Activated naive CD4-positive, alpha-beta T cell treated with anti-CD3 and anti-CD28 coated beads for 36 hours (primary cell): ENCODE measurements at regions not wholly inside any gene's neighbourhood (a gene's known extent, or its start where the extent isn't known, plus 50 kb on each side); places are given as distances from the start of the nearest gene placed in this dataset.

ENCODE experiments used
- CTCF ChIA-PET: fragments of 350-600 bp; sonication (Branson Sonifier 250); formaldehyde crosslinking; loops from one replicate; lab custom pipeline; 2021; ENCODE audit warnings: antibody characterized with exemption; lab: Charles Lee
- DNase-seq: peaks from one replicate; pipeline ENCODE4 v3.0.0-alpha.2; 2020
- H3K27ac Mint-ChIP-seq: one replicate; pipeline ENCODE4 v1.8.0; 2021; ENCODE audit warnings: mild to moderate bottlenecking, mixed read lengths
- H3K27me3 Mint-ChIP-seq: one replicate; pipeline ENCODE4 v1.8.0; 2021; ENCODE audit warnings: low read depth, mixed read lengths
- H3K36me3 Mint-ChIP-seq: one replicate; pipeline ENCODE4 v1.8.0; 2021; ENCODE audit warnings: low read depth, mixed read lengths
- H3K4me1 Mint-ChIP-seq: one replicate; pipeline ENCODE4 v1.8.0; 2021; ENCODE audit warnings: low read depth, mixed read lengths
- H3K4me3 Mint-ChIP-seq: one replicate; pipeline ENCODE4 v1.8.0; 2021; ENCODE audit warnings: mild to moderate bottlenecking, moderate library complexity, mixed read lengths
- H3K9me3 Mint-ChIP-seq: one replicate; pipeline ENCODE4 v1.8.0; 2021; ENCODE audit warnings: mixed read lengths
- intact Hi-C: fragments of 100-400 bp; cut with micrococcal nuclease; formaldehyde crosslinking; loops from one replicate; pipeline ENCODE4 v1.15.1; 2023

DNA sequence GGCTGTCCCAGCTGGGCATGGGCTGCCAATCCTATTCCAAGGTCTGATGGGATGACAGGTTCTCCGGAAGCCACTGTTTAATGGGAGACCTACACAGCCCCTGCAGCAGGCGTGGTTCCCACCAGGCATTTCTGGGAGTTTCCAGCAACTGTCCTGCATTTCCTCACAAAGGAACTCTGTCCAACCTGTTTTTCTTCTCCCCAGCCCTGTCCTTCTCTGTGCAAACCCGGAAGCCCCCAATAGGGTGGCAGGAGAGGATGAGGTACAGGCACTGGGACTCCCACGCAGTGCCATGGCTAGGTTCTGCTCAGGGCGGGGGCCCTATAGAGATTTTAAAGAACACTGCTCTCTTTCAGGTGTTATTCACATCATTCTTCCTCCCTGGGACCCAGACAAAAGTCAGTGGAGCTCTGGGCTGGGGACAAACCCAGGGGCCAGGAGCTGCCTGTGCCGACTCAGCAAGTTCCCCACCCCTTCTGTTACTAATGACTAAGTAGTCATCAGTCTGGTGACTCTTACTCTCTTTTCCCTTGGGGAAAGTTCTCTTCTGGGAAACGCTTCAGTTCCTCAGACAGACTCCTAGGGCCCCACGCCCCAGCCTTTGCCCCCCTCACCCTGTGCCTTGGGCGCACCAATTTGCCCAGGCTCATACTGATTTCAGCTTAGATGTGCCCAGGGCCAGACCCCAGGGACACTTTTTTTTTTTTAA, 97.7 kb downstream of the CD47 start:
- CTCF ChIA-PET, result interaction anchor here (1.2 kb wide), 1 partner anchor 96 kb away, joined by 3 read pairs; no protein-coding TSS in a partner anchor
- H3K27ac Mint-ChIP-seq, result no peak overlapping the region
- no peak overlapping the region for H3K4me3 Mint-ChIP-seq
- DNase-seq, result no peak
- no peaks in the 10 kb centered on the region for H3K36me3 Mint-ChIP-seq
- H3K27me3 Mint-ChIP-seq, result no peaks in the 10 kb centered on the region
- no peaks in the 10 kb centered on the region for H3K9me3 Mint-ChIP-seq
- peaks cover 11% of the 10 kb centered on the region for H3K4me1 Mint-ChIP-seq
- intact Hi-C loops, result no loop called here

DNA sequence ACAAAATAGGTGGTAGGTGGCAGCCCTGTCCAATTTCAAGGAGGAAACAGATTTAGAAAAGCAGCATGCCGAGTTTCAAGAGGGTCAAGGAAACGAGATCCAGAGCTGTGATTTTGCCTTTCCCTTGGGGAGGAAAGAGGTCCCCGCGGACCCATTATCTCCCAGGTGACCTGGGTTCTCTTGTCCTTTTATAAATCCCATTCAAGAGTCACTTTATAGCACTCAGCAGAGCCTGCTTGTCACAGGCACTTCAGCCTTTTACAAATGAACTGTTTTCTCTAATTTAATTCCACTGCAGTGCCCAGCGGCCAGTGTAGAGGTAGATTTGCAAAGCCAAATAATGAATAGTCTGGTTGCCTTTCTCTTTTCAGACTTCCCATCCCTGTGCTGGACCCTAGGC, 99.9 kb downstream of the CD47 start:
- intact Hi-C loops, result no loop called here
- Mint-ChIP-seq H3K36me3 (no peaks in the 10 kb centered on the region), H3K4me3 (no peak overlapping the region), H3K4me1 (peaks cover 15% of the 10 kb centered on the region), H3K27ac (no peak overlapping the region), H3K27me3 (no peaks in the 10 kb centered on the region), H3K9me3 (no peaks in the 10 kb centered on the region)
- CTCF ChIA-PET, result no interaction called here
- no peak for DNase-seq

- H3K4me1 Mint-ChIP-seq, result peaks cover 20% of the 10 kb centered on the region
- H3K4me3 Mint-ChIP-seq, result no peak overlapping the region
- no peaks in the 10 kb centered on the region for H3K27me3 Mint-ChIP-seq
- intact Hi-C loops, result no loop called here
- no peaks in the 10 kb centered on the region for H3K36me3 Mint-ChIP-seq
- no peaks in the 10 kb centered on the region for H3K9me3 Mint-ChIP-seq
- H3K27ac Mint-ChIP-seq, result no peak overlapping the region
- CTCF ChIA-PET, result no interaction called here
- no peak for DNase-seq
These were observed 100.4 kb downstream of the CD47 start for GRCh38 chr3:107990433-107990832.

DNA sequence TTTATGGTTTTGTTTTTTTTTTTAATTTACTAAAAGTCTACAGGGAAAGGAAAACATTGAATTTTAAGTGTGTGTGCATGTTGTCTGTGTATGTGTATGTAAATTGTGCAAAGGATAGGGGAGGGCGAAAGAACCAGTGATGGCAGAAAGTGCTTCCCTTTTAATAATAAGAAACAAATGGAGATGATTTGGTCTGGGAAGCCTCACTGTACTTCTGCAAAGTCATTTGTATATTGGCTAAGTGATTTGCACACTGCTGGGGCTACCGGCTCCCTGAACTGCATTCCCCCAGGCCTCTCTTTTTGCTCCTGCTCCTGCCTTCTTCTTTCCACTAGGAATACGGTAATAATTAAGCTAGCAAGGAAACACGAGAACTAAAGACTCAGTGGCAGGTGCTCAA, 101.2 kb downstream of the CD47 start:
- Mint-ChIP-seq H3K27ac (no peak overlapping the region), H3K4me3 (no peak overlapping the region), H3K9me3 (no peaks in the 10 kb centered on the region), H3K36me3 (no peaks in the 10 kb centered on the region), H3K4me1 (peaks cover 23% of the 10 kb centered on the region), H3K27me3 (no peaks in the 10 kb centered on the region)
- DNase-seq, result no peak
- CTCF ChIA-PET, result no interaction called here
- intact Hi-C loops, result no loop called here

GRCh38 chr3:107988460-107989175, 102.2 kb downstream of the CD47 start:
- Mint-ChIP-seq H3K27me3 (no peaks in the 10 kb centered on the region), H3K4me1 (peaks cover 18% of the 10 kb centered on the region), H3K27ac (no peak overlapping the region), H3K4me3 (no peak overlapping the region), H3K9me3 (no peaks in the 10 kb centered on the region), H3K36me3 (no peaks in the 10 kb centered on the region)
- intact Hi-C loops, result no loop called here
- CTCF ChIA-PET, result interaction anchor here (0.6 to 1.0 kb wide), 2 partner anchors 10 to 111 kb away, joined by 3 read pairs; no protein-coding TSS in a partner anchor
- DNase-seq, result no peak

DNA sequence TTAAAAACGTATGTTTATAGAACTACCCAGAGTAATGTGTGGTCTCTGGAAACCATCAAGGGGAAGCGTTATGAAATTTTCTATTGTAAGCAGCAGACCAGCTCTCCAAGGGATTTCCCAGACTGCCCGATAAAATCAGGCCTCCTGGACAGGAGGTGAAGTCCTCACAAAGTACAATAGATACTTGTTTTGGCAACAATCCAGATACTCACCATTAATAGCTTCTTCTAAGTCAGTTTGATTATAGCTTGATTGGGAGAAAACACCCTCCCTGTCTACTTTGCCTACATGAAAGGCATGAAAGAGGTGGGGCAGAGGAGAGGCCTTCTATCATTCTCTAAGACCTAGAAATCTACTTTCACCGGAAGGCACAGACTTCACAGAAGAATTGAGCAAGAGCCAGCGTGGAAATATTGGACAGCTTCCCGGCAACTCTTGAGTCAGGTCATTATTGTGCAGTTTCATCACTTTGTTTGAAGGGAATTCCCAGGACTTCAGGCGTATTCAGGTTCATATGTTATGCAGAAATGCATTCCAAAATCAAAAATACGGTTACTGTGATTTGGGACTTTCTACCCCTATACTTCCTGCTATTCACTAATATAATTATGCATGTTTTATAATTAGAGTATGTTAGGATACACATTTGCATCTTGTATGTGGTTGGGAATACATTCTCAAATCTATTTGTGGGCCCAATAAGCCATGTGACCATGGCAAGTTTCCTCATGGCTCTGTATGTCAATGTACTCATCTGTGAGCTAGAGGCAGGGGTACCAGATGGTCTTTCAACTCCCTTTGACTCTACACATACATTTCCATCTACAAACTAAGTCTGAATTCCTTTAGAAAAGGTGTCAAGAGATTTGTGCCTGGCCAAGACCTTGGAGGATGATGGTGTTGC, 103.5 kb downstream of the CD47 start:
- no peaks in the 10 kb centered on the region for H3K27me3 Mint-ChIP-seq
- no peaks in the 10 kb centered on the region for H3K9me3 Mint-ChIP-seq
- H3K4me1 Mint-ChIP-seq, result peaks cover 18% of the 10 kb centered on the region
- CTCF ChIA-PET, result no interaction called here
- no peak for DNase-seq
- intact Hi-C loops, result no loop called here
- H3K36me3 Mint-ChIP-seq, result no peaks in the 10 kb centered on the region
- H3K4me3 Mint-ChIP-seq, result no peak overlapping the region
- H3K27ac Mint-ChIP-seq, result no peak overlapping the region

DNA sequence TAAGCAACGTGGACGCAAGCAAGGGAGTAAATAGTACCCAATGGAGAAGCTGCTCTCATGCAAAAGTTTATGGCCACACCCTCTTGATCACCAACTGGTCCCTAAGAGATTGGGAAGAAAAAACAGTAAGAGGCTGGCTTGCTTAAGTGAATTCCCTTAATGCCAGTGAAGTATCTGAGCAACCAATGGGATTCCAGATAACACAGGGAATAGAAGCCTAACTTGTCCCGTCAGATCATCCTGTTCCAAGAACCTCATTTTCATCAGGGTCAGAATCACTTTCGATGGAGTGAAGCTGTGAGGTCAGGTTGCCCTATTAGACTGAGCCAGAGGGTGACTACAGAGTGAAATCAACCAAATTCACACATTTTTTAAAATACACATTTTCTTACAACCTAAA, 104.3 kb downstream of the CD47 start:
- Mint-ChIP-seq H3K4me1 (peaks cover 18% of the 10 kb centered on the region), H3K27me3 (no peaks in the 10 kb centered on the region), H3K27ac (no peak overlapping the region), H3K9me3 (no peaks in the 10 kb centered on the region), H3K36me3 (no peaks in the 10 kb centered on the region), H3K4me3 (no peak overlapping the region)
- CTCF ChIA-PET, result interaction anchor here (0.6 kb wide), 1 partner anchor 367 kb away, joined by 3 read pairs; no protein-coding TSS in a partner anchor
- no peak for DNase-seq
- intact Hi-C loops, result no loop called here

DNA sequence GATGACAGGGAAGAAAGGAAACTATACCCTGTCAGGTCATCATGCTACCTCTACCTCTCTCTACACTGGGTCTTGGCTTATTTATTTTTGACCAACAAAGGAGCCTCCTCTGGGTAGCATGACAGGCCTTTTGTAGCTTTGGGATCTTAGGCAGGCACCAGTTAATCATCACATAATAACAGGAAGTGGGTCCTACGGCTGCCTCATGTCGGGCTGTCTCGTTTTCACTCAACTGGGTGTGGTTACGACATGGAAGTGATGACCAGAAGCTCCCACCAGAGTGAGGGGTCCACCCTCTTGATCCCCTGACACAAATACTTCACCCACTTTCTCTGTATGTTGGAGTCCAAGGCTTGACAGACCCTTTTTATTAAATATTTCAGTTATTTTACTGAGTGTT, 105.3 kb downstream of the CD47 start:
- Mint-ChIP-seq H3K27ac (no peak overlapping the region), H3K36me3 (no peaks in the 10 kb centered on the region), H3K4me3 (no peak overlapping the region), H3K27me3 (no peaks in the 10 kb centered on the region), H3K9me3 (no peaks in the 10 kb centered on the region), H3K4me1 (peaks cover 22% of the 10 kb centered on the region)
- DNase-seq, result peak; percentile 46
- intact Hi-C loops, result no loop called here
- CTCF ChIA-PET, result interaction anchor here (1.0 kb wide), 1 partner anchor 58 kb away, joined by 3 read pairs; no protein-coding TSS in a partner anchor

DNA sequence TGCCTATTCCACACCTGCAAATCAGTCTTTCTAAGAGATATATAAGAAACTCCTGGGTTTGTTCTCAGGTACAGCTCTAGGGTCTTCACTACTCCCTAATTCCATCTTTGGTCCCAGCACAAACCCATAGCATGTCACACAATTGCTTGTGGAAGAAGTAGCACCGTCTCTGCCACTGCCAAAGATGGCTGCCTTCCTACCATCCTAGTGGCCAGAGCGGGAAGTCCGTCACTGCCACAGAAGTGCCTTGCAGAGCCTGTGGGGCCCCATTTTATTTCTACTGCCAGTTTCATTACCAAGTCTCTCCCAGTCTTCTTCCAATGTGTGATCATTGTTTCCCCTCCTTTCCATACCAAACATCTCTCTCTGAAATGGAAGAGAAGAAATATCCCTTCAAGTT, 107.6 kb downstream of the CD47 start:
- CTCF ChIA-PET, result interaction anchor here (1.2 kb wide), 1 partner anchor 8 kb away, joined by 5 read pairs; no protein-coding TSS in a partner anchor
- DNase-seq, result no peak
- Mint-ChIP-seq H3K4me3 (no peak overlapping the region), H3K36me3 (no peaks in the 10 kb centered on the region), H3K9me3 (no peaks in the 10 kb centered on the region), H3K27me3 (no peaks in the 10 kb centered on the region), H3K4me1 (peaks cover 40% of the 10 kb centered on the region), H3K27ac (no peak overlapping the region)
- intact Hi-C loops, result no loop called here

- DNase-seq, result no peak
- no peaks in the 10 kb centered on the region for H3K9me3 Mint-ChIP-seq
- H3K27ac Mint-ChIP-seq, result no peak overlapping the region
- no peaks in the 10 kb centered on the region for H3K27me3 Mint-ChIP-seq
- CTCF ChIA-PET, result interaction anchor here (1.2 kb wide), 1 partner anchor 10 kb away, joined by 5 read pairs; no protein-coding TSS in a partner anchor
- H3K36me3 Mint-ChIP-seq, result no peaks in the 10 kb centered on the region
- intact Hi-C loops, result no loop called here
- peaks cover 50% of the 10 kb centered on the region for H3K4me1 Mint-ChIP-seq
- no peak overlapping the region for H3K4me3 Mint-ChIP-seq
These were observed 108.7 kb downstream of the CD47 start for GRCh38 chr3:107982165-107982564.

DNA sequence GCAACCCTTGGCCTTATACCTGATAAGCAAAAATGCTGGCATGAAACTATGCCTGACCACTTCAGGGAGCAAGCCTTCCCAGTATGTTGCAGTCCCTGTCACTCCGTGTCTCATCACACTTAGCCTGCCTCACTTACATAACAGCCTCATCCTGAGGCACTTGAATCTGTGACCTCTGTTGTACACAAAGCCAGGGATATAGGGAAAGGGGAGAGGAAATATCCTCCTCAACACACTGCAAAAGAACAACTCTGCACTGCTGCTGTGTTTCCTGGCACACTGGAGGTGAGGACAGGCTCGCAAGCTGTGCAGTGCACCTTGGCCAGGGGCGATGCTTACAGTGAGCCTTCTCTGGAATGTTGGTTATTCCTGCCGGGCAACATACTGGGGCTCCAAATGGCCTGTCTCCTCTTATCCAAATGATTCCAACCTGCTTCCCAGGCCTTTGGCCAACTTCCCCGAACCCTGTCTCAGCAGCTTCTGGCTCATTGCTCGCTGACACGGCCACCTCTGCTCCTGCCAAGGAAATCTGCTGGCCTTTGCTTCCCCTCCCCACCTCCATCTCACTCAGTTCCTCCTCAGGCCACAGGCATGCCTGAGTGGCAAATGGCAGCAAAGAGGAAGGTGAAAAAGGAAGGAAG, 109.2 kb downstream of the CD47 start:
- CTCF ChIA-PET, result no interaction called here
- intact Hi-C loops, result no loop called here
- Mint-ChIP-seq H3K27ac (no peak overlapping the region), H3K4me1 (peaks cover 52% of the 10 kb centered on the region), H3K27me3 (no peaks in the 10 kb centered on the region), H3K36me3 (no peaks in the 10 kb centered on the region), H3K9me3 (no peaks in the 10 kb centered on the region), H3K4me3 (no peak overlapping the region)
- no peak for DNase-seq

DNA sequence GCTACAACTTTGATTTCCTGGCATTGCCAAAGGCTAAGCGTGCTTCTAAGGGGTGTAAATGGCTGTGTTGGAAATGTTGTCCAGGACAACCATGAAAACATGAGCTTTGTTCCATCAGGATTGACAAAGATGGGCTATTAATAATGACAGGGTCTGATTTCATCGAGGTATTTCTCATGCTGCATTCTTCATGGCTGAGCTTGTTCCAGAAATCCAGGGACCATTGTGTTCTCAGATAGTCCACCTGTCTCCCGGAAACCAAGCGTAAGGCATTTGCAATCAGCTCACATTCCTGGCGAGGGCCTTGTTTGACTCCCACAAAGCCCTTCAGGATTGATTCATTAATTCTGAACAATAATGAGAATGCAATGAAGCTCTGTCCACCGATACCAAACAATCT, 111.3 kb downstream of the CD47 start:
- CTCF ChIA-PET, result interaction anchor here (0.7 to 1.0 kb wide), 3 partner anchors 9 to 113 kb away, joined by 3 read pairs; no protein-coding TSS in a partner anchor
- peaks cover 58% of the 10 kb centered on the region for H3K4me1 Mint-ChIP-seq
- H3K27me3 Mint-ChIP-seq, result no peaks in the 10 kb centered on the region
- H3K36me3 Mint-ChIP-seq, result no peaks in the 10 kb centered on the region
- no peak for DNase-seq
- intact Hi-C loops, result no loop called here
- H3K4me3 Mint-ChIP-seq, result no peak overlapping the region
- no peaks in the 10 kb centered on the region for H3K9me3 Mint-ChIP-seq
- H3K27ac Mint-ChIP-seq, result no peak overlapping the region
